ENCODE measurements at regions not wholly inside any gene's neighbourhood (a gene's known extent, or its start where the extent isn't known, plus 50 kb on each side); places are given as distances from the start of the nearest gene placed in this dataset.

- DNase-seq (ENCODE audit: extremely low read depth, low read depth, low spot score): no peak
These were observed 59.5 kb downstream of the FZD1 start for GRCh38 chr7:91323626-91324158.

GRCh38 chr7:91324663-91325062, 60.4 kb downstream of the FZD1 start:
- DNase-seq (ENCODE audit: extremely low read depth, low read depth, low spot score): no peak

- no peak for DNase-seq (ENCODE audit: extremely low read depth, low read depth, low spot score)
These were observed 61.5 kb downstream of the FZD1 start for GRCh38 chr7:91325726-91326125.

GRCh38 chr7:91326516-91327199, 62.4 kb downstream of the FZD1 start:
- no peak for DNase-seq (ENCODE audit: extremely low read depth, low read depth, low spot score)

- no peak for DNase-seq (ENCODE audit: extremely low read depth, low read depth, low spot score)
These were observed 63.1 kb downstream of the FZD1 start for GRCh38 chr7:91327346-91327745.

- no peak for DNase-seq (ENCODE audit: extremely low read depth, low read depth, low spot score)
These were observed 65.3 kb downstream of the FZD1 start for GRCh38 chr7:91329571-91329970.

GRCh38 chr7:91330191-91330808, 66.1 kb downstream of the FZD1 start:
- DNase-seq (ENCODE audit: extremely low read depth, low read depth, low spot score): no peak

- no peak for DNase-seq (ENCODE audit: extremely low read depth, low read depth, low spot score)
These were observed 66.6 kb downstream of the FZD1 start for GRCh38 chr7:91330866-91331265.

GRCh38 chr7:91336106-91336505, 71.9 kb downstream of the FZD1 start:
- no peak for DNase-seq (ENCODE audit: extremely low read depth, low read depth, low spot score)

GRCh38 chr7:91338226-91339020, 74.2 kb downstream of the FZD1 start:
- no peak for DNase-seq (ENCODE audit: extremely low read depth, low read depth, low spot score)

- no peak for DNase-seq (ENCODE audit: extremely low read depth, low read depth, low spot score)
These were observed 78.1 kb downstream of the FZD1 start for GRCh38 chr7:91342346-91342745.

- DNase-seq (ENCODE audit: extremely low read depth, low read depth, low spot score): no peak
These were observed 79.3 kb downstream of the FZD1 start for GRCh38 chr7:91343420-91343960.

GRCh38 chr7:91343996-91344629, 79.9 kb downstream of the FZD1 start:
- DNase-seq (ENCODE audit: extremely low read depth, low read depth, low spot score): no peak

GRCh38 chr7:91344911-91345310, 80.7 kb downstream of the FZD1 start:
- no peak for DNase-seq (ENCODE audit: extremely low read depth, low read depth, low spot score)

- DNase-seq (ENCODE audit: extremely low read depth, low read depth, low spot score): no peak
These were observed 81.2 kb downstream of the FZD1 start for GRCh38 chr7:91345449-91345848.

GRCh38 chr7:91346426-91346825, 82.2 kb downstream of the FZD1 start:
- no peak for DNase-seq (ENCODE audit: extremely low read depth, low read depth, low spot score)

GRCh38 chr7:91347290-91347689, 83.1 kb downstream of the FZD1 start:
- peak; percentile 74 for DNase-seq (ENCODE audit: extremely low read depth, low read depth, low spot score)

GRCh38 chr7:91348711-91349110, 84.5 kb downstream of the FZD1 start:
- DNase-seq (ENCODE audit: extremely low read depth, low read depth, low spot score): peak; percentile 68

GRCh38 chr7:91351374-91351773, 87.1 kb downstream of the FZD1 start:
- DNase-seq (ENCODE audit: extremely low read depth, low read depth, low spot score): peak; percentile 27

GRCh38 chr7:91352091-91352490, 87.9 kb downstream of the FZD1 start:
- DNase-seq (ENCODE audit: extremely low read depth, low read depth, low spot score): no peak

- no peak for DNase-seq (ENCODE audit: extremely low read depth, low read depth, low spot score)
These were observed 89.6 kb downstream of the FZD1 start for GRCh38 chr7:91353848-91354247.
